HG03175 (cell line): ENCODE measurements at regions not wholly inside any gene's neighbourhood (a gene's known extent, or its start where the extent isn't known, plus 50 kb on each side); places are given as distances from the start of the nearest gene placed in this dataset.

Source experiments
- ATAC-seq: cut with Tn5 transposase; IDR thresholded peaks from one replicate; pipeline ENCODE4 v1.9.1; 2021; ENCODE audit warnings: mild to moderate bottlenecking, moderate library complexity; ENCODE audit not compliant: unreplicated experiment

DNA sequence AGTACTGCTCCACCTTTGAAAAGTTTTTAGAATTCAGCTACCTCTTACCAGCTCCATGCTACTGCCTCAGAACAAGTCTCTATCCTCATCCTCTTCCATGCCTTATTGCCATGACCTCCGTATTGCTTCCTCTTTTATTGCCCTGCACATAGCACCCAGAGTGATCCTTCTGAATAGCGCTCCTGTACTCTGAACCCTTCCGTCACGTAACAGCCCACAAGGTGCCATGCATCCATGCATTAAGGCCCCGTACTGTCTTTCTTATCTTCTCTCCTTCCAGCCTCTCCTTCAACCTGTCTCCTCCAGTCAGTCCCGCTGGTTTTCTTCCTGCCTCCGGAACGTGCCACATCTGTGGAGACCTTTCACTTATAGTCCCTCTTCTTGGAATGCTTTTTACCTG lies 273.3 kb upstream of the SEMA6A start:
- no peak for ATAC-seq

DNA sequence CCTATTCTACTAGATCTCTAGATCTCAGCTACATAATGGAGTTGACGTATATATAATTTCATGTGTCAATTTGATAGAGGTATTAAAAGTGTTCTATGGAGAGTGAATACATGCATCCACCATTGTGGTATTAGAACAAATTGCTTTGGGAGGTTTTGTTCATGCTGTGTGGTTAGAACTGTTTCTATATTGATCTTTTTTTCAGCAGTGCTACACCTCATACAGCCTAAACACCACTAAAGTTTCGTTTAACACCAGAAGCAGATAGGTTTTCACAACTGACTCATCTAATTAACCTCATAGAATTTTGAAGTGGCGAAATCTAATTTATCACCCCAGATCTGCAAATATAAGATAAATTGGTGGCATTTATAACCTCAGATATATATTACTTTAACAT lies 269.4 kb upstream of the SEMA6A start:
- no peak for ATAC-seq

DNA sequence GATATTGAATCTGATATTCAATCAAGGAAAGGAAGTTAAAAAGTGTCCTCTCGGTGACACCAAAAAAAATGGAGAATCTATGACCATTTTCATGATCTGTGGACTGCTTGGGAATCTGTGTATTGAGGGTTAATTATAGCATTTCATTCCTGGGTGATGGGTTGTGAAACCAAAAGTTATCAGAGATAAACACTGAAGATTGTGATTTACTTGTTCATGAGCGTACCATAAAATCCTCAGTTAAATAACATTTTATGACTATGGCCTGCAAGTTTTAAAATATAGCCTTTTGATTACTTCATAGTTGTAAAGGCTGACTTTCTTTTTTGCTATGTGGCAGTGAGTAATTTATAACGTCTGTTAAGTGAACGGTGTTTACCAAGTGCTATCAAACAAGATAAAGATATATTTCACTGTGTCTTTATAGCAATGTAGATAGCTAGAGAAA lies 267.9 kb upstream of the SEMA6A start:
- no peak for ATAC-seq

DNA sequence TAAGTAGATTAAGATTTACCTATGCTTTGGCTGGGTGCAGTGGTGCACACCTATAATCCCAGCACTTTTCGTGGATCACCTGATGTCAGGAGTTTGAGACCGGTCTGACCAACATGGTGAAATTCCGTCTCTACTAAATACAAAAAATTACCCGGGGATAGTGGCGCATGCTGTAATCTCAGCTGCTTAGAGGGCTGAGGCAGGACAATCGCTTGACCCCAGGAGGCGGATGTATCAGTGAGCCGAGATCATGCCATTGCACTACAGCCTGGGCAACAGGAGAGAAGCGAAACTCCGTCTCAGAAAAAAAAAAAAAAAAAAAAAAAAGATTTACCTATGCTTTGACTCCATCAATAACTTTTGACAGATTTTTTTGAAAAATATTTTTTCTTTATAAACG lies 267.1 kb upstream of the SEMA6A start:
- ATAC-seq = no peak

DNA sequence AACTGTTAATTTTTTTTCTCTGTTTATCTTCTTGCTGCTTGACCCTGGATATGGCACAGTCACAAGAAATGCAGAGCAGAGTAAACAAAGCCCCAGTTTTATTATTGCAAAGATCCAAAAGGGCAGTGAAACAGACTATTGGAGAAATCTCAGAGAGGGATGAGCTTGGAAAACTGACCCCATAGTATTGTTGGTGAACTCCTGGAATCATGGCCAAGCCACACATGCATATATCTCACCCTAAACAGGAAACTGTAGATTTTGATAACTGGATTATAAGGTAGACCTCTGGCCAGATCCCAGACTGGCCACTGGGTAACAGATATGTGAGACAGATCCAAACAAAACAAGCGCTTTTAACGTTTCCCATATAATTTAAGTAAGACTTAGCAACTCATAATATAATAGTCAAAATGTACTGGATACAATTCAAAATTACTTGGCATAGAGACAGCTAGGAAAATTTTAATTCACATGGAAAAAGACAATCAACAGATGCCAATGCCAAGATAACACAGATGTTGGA lies 263.5 kb upstream of the SEMA6A start:
- no peak for ATAC-seq

DNA sequence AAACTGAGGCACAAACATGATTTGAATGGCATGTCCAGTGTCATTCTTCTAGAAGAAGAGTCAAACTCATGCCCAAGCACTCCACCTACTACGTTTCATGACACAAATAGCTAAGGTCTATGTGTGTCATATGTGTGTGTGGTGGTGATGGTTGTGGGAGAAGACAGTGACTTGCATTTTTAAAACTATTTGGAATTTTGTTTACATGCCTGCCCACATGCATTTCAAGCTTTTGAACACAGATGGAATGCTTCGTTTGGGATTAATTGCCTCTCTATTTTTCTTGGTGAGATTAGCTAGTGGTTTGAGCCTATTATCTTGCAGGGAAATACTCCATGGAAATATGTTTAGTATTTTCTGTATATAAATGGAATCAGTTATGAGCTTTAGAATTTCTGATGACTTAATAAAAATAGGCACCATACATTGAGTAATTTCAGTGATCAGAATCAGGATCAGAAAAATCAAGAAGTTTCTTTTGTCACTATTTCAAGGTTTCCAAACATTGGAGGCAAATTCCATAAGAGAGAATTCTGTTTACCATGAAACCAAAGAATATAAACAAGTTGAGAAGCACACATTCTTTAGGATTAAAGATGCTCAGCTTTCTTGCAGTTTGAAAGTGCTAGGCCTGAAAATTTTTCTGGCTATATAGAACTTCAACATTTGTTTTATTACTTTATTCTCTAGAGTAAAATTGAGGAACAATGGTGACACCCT lies 260.3 kb upstream of the SEMA6A start:
- no peak for ATAC-seq

DNA sequence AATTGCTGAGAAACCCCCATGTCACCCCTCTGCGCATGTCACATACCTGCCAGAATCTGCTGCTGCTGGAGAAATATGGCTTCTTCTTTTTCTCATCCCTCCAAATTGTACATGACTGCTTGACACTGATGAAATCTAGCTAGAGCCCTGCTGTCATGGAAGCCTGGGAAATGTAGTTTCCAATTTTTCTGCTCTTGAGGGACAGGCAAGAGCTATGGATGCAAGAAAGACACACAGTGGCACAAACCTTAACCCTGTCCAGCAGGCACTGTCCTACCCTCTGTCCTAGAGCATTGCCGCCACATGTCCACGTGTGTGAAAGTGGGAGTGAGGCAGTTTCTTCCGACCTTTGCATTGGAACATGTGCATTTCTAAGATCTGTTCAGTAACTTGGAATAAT lies 255.5 kb upstream of the SEMA6A start:
- no peak for ATAC-seq

DNA sequence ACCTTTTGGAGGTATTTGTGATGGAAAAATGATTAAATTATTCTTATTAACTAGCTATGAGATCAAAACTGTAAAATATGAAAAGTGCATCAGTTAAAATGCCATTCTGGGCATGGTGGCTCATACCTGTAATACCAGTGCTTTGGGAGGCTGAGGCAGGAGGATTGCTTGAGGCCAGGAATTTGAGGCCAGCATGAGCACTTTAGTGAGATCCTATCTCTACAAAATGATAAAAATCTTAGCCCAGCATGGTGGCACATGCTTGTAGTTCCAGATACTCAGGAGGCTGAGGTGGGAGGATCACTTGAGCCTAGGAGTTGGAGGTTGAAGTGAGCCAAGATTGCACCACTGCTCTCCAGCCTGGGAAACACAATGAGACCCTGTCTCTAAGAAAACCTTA lies 252.5 kb upstream of the SEMA6A start:
- no peak for ATAC-seq

DNA sequence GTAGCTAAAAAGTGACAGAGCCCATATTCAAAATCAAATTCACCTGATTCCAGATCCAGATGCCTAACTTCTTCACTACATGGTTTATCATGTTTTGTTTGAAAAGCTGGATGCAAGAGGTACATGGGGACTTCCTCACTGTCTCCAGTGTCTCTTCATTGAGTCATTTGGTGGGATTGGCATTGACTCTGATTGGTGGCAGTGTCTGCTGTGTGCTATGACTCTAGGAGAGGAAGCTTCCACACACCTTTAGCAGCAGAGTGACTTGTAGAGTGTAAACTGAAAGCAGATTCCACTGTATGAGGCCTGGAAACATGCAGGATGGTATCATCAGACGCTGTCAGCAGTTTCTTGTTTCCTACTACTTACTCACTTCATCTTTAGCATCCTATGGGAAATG lies 250.9 kb upstream of the SEMA6A start:
- no peak for ATAC-seq

DNA sequence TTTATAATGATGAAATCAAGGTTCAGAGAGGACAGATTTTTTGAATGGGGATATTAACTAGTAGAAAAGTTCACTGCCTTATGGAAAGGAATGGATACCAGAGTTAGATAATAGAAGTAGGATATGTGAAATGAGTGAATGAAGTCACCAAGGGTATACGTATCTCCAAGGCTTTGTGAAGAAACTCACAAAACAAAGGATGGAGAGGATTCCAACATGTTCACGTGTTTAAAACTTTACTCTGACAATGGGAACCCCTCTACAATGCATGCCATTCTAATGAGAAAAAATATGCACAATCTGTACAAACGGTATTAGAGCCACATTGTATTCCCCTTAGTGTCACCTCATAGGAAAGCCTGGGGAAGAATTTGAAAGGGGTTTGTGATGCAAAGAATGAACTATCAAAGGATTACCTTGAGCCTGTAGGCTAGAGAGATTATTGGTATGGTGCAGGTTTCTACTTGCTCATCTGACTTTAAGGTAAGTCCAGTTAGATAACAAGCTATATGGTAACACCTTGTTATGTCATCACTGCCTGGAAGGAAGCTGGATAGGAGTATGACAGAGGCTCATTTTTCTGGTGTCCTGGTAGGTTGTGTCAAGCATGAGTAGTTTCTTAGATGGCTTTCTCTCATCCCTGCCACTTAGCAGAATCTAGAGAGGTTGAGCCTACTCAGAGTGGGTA lies 250.3 kb upstream of the SEMA6A start:
- ATAC-seq = no peak

DNA sequence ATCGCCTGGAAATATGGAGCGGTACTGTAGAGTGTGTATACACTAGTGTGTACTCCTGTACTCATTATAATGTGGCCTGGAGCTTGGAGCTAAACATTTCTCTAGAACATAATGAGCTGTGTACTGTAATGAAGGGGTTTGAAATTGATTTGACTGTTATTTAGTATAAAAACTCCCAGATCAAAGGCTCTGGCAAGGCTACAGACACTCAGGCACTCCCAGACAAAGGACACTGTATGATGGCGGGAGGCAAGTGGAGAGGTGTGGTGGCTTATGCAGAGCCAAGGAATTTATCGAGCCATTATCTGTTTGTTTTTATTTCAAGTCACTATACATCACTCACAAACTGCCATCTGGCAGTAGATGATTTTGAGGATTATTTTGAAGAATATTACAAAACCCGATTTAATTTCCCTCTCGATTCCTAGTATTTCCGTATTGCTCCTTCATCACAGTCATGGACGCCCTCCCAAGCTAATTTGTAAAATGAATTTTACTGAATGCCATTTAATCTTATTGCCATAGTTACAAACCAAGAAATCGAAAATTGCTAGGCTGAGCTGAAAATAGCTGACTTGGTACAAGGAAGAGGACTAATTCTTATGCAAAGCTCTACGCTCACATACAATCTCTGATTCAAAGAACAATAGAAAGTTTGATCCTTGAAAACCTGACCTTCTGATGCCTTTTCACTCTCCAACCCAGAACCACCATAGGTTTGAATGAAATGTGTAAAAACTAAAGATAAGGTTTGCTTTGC lies 240.2 kb upstream of the SEMA6A start:
- ATAC-seq = no peak

DNA sequence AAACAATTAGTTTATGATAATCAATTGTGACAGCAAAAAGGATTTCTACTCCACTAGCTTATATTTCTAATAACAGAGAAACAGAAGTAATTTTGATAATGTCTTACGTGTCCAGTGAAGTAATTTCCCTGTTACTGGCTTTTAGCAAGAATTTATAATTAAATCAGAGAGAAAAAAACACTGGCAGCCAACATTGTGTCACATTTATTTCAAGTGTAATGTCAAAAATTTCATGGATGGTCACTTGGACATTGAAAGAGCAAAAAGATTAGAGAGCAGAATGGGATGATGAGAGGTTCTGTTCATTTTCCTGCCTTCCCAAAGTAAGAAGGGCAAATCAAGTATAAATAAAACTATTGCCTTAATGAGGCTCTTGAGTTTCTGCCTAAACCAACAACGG lies 239.3 kb upstream of the SEMA6A start:
- ATAC-seq = no peak

DNA sequence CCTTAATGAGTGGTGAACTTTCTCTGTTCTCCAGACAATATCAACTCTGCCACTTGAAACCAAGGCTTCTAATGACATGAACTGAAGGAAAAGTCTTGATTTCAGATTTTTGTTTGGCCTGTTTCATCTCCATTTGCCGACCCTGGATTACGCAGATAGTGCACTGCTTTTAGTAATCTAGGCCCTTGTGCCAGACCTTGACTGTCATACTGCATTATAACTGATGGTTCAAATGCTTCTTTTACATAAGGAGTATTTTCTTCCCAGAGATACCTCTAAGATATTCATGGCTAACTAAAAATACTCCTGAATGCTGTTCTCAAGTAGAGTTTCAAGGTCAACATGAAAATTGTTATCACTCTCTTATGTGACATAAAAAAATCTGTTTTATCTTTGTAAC lies 238.7 kb upstream of the SEMA6A start:
- ATAC-seq = no peak

DNA sequence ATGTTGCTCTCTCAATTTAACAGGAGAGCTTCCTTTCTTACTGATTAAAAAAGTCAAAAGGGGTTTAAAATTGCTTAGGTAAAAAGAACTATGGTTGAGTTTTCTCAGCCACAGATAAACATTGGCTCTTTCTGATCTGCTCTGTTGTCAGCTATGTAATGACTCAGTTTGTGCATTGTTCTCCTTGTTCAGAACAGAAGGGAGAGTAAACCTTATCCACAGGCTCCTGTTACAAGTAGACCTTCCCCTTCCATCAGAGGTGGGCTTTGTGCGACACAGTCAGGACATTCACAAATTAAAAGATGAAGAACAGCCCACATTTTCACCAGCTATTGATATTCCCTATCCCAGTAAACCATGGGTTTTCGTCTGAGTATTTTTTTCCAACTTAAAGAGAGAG lies 236.3 kb upstream of the SEMA6A start:
- no peak for ATAC-seq

DNA sequence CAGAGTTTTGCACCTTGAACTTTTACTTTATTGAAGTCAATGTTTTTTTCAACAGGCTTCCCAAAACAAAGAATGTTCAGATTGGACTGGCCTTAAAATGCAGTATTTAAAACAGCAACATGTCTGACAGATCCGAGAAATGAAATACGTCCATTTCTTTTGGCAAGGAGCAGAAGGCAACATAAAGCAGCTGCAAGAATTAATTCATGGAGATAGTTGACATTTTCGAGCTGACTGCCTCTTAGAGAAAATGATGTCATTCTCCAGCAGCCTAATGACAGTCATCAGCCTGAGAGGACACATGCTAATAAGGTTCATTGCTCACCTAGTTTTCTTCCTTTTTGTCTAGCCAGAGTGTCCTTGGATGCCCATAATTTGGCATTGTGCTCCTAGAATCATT lies 232.2 kb upstream of the SEMA6A start:
- ATAC-seq = no peak

DNA sequence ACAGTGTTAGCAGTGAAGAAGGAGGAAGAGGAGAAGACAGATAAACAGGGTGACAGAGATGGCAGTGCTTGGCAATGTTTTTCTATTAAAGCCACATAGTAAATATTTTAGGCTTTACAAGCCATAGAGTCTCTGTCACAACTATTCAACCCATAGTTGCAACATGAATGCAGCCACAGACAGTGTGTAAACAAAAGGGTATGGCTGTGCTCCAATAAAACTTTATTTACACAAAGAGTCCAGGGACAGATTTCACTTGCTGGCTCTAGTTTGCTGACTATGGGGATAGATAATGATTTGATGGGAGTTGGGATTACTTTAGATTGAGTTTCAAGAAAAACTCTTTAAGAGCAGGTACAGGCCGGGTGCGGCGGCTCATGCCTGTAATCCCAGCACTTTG lies 224.8 kb upstream of the SEMA6A start:
- no peak for ATAC-seq

DNA sequence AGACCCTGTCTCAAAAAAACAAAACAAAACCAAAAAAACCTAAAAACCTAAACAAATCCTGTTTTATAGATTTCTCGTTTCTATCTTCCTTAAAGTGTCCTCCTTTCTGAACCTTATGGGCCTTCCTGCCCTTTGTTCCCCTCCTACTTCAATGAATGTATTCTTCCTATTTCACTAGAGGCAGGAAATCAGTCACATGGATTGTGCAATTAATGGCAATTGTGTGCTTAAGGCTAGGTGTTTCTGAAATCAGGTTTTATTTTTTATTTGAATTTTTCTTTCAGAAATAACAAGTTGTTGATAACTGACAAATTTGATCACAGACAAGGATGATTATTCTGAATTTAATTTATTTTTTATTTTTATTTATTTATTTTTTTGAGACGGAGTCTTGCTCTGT lies 220.6 kb upstream of the SEMA6A start:
- ATAC-seq = no peak

DNA sequence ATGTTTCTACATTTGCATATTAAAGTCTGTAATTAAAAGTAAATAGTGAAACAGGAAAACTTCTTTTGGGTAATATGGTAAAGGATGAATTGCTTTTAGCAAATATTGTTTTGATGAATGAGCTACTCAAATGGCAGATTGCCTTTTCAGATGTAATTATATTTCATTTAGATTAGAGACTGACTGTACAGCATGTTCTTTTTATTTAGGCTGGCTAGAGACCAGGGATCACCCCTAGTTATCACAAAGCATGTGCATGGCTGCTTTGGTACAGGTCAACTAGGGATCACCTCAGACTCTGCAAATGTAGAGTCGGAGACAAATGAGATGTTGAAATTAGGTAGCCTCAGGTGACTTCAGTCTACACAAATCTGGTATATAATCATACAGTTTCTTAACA lies 214.9 kb upstream of the SEMA6A start:
- ATAC-seq = no peak

DNA sequence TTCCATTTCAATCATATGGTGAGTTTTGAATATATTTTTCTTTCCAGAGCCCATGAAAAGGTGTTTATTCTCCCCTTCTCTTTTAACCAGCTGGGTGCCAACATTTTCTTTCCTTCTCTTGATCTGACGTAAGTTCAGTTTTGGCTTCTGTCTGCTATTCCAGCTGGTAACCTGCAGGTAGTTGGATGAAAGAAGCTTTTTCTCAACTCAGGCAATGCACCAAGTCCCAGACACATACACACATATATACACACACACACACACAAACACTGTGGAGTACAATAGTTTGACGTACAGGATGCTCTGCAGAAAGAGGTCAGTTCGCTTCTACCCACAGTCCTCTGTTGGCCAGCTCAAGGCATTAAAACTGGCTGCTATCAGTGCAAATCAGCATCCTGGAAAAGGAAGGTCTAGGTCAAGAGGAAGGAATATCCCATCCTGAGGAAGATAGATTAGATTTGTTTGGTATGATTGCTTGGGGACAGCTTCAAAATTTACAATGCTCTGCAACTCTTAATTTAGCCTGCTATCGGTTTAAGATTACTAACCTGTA lies 214.3 kb upstream of the SEMA6A start:
- ATAC-seq = no peak

DNA sequence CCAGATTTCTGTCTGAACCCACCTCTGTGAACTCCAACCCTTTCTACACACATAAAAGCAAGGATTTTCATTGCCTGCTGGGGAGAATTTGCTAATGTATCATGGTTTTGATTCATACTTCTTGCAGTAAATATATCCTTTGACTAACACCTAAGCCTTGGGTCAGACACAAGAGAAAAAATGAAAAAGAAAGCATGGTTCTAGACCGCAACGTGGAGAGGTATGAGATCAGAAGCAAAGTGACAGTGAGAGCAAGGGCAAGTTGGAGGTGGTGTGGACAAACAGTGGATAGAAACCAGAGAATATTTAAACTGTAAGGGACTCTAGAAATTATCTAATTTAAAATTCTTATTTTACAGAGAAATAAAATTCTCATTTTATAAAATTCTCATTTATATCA lies 212.9 kb upstream of the SEMA6A start:
- no peak for ATAC-seq

DNA sequence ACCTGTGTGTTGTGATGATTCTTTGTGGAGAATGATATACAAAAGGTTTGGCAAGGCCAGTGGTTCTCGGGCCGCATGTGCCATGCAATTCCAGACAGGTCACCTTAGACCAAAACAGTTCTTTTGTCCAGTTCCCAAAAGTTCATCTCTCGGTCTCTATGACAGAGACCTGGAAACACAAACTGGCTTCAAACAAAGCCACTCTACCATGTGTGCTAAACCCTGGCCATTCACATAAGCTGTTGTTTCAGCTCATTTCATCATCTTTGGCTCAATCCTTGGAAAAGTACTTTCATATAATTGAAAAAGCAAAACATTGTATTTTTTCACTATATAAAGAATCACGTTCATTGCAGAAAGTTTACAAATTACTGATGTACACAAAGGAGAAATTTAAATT lies 210.5 kb upstream of the SEMA6A start:
- no peak for ATAC-seq

DNA sequence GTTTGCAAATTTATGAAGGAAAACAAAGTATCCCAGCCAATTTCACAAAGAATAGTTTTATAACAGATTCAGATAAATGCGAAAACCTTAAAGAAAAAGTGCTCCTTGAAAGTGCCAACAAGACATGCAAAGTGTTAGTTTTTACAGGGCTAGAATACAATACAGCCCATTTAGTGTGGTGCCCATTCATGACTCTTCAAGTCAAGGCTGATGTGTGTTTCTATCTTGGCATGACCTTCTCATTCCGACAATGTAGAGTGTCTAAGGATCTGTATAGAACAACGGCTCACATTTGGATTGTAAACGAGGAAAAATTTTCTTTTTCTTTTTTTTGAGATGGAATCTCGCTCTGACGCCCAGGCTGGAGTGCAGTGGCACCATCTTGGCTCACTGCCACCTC lies 205.2 kb upstream of the SEMA6A start:
- no peak for ATAC-seq
